NCI-H1436 (cell line): ENCODE measurements at regions not wholly inside any gene's neighbourhood (a gene's known extent, or its start where the extent isn't known, plus 50 kb on each side); places are given as distances from the start of the nearest gene placed in this dataset.

Experiments used
- DNase-seq: peaks from one replicate; lab custom pipeline; 2025; lab: John Stamatoyannopoulos, UW

GRCh38 chr21:24217151-24217550 is 1390.1 kb downstream of the MRPL39 start:
- DNase-seq = no peak

- DNase-seq = no peak
Observed at GRCh38 chr21:24210130-24210529, 1397.2 kb downstream of the MRPL39 start.

GRCh38 chr21:24208562-24209260 is 1398.6 kb downstream of the MRPL39 start:
- no peak for DNase-seq

- DNase-seq = no peak
Observed at GRCh38 chr21:24205319-24205718, 1402.0 kb downstream of the MRPL39 start.

DNA sequence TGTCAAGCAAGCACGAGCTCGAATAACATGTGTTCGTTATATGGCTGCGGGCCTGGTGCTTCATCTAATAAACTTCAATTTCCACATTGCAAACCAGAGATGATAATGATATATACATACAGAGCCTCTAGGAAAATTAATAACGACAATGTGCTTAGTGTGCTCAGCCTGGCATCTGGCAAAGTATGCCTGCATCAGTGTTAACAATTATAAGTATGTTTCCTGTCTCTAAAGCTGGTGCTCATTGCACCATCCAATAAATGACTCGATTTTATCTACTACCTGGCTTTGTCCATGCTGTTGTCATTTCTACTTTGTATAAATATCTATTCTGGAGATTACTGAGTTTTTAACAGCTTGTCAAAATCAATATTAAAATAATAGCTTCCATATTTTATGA is 1402.6 kb downstream of the MRPL39 start:
- DNase-seq = no peak

- no peak for DNase-seq
Observed at GRCh38 chr21:24200052-24200451, 1407.2 kb downstream of the MRPL39 start.

DNA sequence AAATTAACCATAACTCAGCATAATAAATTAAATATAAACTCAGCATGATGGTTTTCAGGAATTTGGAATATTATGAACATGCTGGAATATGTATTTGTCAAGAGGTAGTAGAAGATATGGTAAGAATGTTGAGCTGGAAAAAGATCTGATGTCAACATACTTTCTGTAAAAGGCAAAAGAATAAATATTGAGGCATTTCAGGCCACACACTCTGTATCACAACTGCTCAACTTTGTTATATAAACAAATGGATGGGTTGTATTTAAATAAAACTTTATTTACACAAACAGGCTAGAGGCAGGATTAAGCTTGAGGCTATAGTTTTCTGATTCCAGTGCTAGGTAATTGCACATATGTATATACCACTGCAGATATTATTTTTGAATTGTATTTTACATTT is 1409.4 kb downstream of the MRPL39 start:
- no peak for DNase-seq

GRCh38 chr21:24197132-24197643 is 1410.1 kb downstream of the MRPL39 start:
- DNase-seq = no peak

DNA sequence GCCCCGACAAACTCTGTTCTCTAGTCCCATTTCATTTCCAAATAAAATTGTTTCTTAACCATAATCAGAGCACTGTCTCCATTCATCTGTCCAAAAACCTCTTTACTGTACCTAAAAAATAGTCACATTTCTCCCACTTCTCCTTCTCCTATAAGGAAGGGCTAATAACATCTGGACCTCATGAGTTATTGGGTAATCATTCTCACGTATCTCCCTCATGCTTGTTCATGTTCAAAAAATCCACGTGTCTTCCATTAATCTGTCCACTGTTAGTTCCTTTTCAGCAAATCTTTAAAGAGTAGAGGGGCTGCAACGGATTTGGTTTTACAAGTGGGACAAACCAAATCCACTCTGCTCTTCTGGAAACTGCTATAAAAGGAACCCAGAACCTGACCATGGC is 1418.8 kb downstream of the MRPL39 start:
- no peak for DNase-seq

DNA sequence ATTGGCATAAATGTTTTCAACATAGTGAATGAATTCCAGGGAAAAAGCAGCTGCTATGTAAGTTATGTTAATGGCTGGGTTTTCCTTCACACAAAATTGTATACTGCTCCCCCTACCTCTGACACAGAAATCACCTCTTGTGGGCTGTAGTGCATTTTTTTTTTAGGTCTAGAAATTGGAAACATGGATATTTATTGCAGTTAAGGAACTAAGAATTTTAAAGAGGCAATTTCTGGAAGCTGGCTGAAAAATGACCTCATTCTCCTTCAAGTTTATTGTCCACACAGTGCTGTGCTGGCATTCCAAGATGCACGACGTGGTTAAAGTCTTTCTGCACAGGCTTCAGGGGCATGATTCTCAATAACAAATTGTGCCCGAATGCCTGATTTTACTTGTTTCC is 1424.2 kb downstream of the MRPL39 start:
- DNase-seq = no peak

DNA sequence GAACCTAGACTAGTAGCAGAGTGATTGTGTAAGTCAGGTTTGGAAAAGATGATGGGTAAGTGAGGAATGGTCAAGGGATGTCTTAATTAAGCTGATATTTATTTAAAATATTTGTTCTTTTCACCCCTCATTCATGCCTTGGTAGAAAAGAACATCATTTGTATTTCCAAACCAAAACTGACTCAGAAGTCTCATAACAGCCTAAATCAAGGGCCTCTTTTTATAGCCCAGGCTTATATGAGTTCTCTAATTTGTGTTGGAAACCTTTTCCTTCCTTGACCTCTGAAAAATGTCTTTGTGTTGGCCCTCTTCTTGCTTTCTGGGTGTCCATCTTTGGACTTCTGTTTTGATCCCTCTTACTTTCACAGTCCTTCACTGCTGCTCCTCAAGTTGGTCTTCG is 1428.2 kb downstream of the MRPL39 start:
- DNase-seq = no peak

DNA sequence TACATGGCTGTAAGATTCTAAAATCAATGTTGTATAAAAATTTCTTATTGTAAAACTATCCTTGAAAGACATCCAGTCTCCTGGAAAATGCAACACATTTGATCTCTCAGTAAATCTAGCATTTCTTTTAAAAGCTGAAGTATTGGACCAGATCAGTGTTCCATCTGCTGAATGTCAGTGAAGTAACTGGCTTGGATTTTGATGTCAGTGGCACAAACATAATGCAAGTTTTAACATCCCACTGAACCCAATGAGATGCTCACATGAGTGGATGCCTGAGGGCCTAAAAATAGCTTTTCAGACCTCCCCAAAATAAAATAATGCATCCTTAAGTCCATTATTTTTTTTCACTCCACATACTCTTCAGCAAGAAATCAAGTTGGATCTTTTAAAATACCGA is 1432.2 kb downstream of the MRPL39 start:
- no peak for DNase-seq

DNA sequence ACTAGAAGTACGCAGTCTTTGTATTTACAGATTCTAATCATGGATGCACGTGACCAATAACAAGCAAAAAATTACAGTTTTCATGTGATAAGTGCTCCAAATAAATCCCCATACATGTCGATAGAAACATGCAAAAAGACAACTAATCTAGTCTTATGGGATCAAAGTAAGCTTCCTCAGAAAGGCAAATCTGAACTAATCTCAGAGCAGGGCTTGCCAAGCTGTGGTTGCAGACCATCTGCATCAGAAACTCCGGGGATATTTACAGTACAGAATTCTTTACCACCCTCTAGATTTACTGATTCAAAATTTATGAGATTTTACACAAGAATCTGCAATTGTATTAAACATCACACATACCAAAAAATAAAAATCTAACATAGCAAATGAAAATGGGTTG is 1435.5 kb downstream of the MRPL39 start:
- DNase-seq = no peak

GRCh38 chr21:24163539-24163938 is 1443.7 kb downstream of the MRPL39 start:
- DNase-seq = peak; percentile 49

- DNase-seq = no peak
Observed at GRCh38 chr21:24160528-24160927, 1446.8 kb downstream of the MRPL39 start.

- DNase-seq = no peak
Observed at GRCh38 chr21:24153137-24153536, 1454.1 kb downstream of the MRPL39 start.

GRCh38 chr21:24150753-24151152 is 1456.5 kb downstream of the MRPL39 start:
- no peak for DNase-seq

DNA sequence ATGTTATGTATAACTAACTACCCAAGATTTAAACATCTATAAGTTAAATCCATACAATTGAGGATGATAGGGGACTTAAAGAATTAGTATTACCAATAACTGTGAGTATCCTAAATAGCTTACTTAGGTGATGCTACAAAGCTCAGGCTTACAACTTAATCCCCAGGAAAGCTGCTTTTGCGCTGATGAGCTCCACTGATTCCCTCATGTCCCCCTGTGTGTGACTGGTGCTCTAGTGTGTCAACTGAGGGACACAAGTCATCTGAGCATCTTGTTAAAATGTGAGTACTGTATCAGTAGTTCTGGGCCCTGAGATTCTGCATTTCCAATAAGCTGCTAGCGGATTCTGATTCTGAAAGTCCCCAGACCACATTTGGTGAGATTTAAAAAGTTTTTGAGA is 1458.8 kb downstream of the MRPL39 start:
- no peak for DNase-seq

- DNase-seq = no peak
Observed at GRCh38 chr21:24147674-24148073, 1459.6 kb downstream of the MRPL39 start.

DNA sequence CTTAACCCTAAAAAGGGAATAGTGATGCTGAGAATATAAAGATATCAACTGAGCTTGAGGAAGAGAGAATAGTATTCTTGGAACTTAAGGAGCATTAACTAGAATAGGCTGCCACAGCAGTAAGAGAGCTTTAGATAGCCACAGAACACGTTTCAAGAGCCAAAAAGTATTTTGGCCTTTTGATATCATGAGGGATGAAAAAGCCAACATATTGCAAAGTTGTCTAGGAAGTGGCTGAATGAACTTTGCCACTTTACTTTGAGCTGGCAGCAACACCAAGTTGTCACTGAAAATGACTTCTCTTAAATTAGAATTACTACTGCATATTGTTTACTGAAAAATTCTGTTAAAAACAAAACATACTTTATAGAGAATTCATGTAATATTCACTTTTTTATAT is 1476.2 kb downstream of the MRPL39 start:
- DNase-seq = no peak

GRCh38 chr21:24127651-24128050 is 1479.6 kb downstream of the MRPL39 start:
- no peak for DNase-seq

DNA sequence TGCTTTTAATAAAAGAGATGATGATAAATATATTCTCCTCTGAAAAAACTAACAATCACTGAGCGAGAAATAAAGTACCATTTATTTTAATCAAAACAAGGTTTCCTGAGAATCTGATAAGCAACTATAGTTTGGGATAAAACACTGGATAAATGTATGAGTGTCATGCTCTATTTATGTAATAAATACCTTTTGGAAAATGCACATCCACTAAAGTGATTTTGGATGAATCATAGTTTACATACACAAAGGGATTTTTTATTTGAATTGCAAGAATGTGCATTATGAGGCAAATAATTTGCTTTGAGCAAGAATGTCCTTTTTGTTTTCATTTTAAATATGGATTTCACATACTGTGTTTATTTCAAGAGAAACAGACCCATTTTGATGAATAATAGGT is 1483.5 kb downstream of the MRPL39 start:
- DNase-seq = no peak

- DNase-seq = no peak
Observed at GRCh38 chr21:24118738-24119459, 1488.4 kb downstream of the MRPL39 start.

GRCh38 chr21:24115141-24115540 is 1492.1 kb downstream of the MRPL39 start:
- no peak for DNase-seq
